ENCODE measurements at regions not wholly inside any gene's neighbourhood (a gene's known extent, or its start where the extent isn't known, plus 50 kb on each side); places are given as distances from the start of the nearest gene placed in this dataset.

GRCh38 chr5:38669361-38669880 lies 113.0 kb upstream of the LIFR start (continued):
- TF ChIP-seq KIAA2018 (CRISPR knock-in tag; IDR thresholded peaks at IDR 0.05; ENCODE audit: borderline replicate concordance), result no peak
- TF ChIP-seq ELF4 (CRISPR knock-in tag; IDR thresholded peaks at IDR 0.05; ENCODE audit: borderline replicate concordance), result no peak
- no peak for TF ChIP-seq HOXA5 (CRISPR knock-in tag; IDR thresholded peaks at IDR 0.05)

GRCh38 chr5:38670066-38670465 lies 113.6 kb upstream of the LIFR start:
- no peak overlapping the region for H3K27ac ChIP-seq (ENCODE audit: extremely low read length, insufficient read depth, low read length)
- ATAC-seq (no peak), DNase-seq (ENCODE audit: low spot score) (no peak), FAIRE-seq (no peak)
- ChIA-PET CTCF (ENCODE audit: low intra/inter-chr PET ratio, low total read pairs) (no interaction called here), POLR2A (no interaction called here)
- no peaks in the 10 kb centered on the region; a peak in 1 of 5 replicates for H3K27me3 ChIP-seq (ENCODE audit: control insufficient read depth in 1 of 2, insufficient read depth in 2 of 2, low read length in 2 of 2)
- peaks cover 17% of the 10 kb centered on the region for H3K4me1 ChIP-seq (ENCODE audit: insufficient read depth, low read length)
- no peak overlapping the region for H3K9ac ChIP-seq (ENCODE audit: insufficient read depth, low read depth, low read length)
- no peak overlapping the region for H2AFZ ChIP-seq (ENCODE audit: low read length)
- H4K20me1 ChIP-seq (ENCODE audit: insufficient read depth, low read length), result no peaks in the 10 kb centered on the region
- intact Hi-C loops (cut with micrococcal nuclease; ENCODE audit: unreplicated experiment) (no loop called here), in situ Hi-C loops (cut with HindIII; ENCODE audit: extremely low pct_ligation_motif_present, low pct_unique_long_range_greater_than_20kb) (no loop called here)
- 60% methylated on average over 2 of the region's 2 CpGs for WGBS (ENCODE audit: low lambda C conversion rate)
- no peaks in the 10 kb centered on the region for H3K36me3 ChIP-seq (replicated peaks in 1 of 2; ENCODE audit: control insufficient read depth in 1 of 2, insufficient read depth in 2 of 2, low read length in 2 of 2)
- no peaks in the 10 kb centered on the region for H3K79me2 ChIP-seq (ENCODE audit: insufficient read depth, low read length)
- no peak overlapping the region for H3K4me3 ChIP-seq (replicated peaks in 1 of 3; ENCODE audit: insufficient read depth in 1 of 3, low read depth in 2 of 3, low read length in 3 of 3)
- no TSS peak for BruUV-seq (replicated peaks)
- H3K9me3 ChIP-seq (ENCODE audit: low read length), result no peaks in the 10 kb centered on the region
- no peak overlapping the region for H3K4me2 ChIP-seq (ENCODE audit: low read depth, low read length)
- TF ChIP-seq SRSF4 (IDR thresholded peaks at IDR 0.05; ENCODE audit: low read depth, low read length, poor library complexity, severe bottlenecking), result no peak
- no peak for TF ChIP-seq FOSL1 (CRISPR knock-in tag; IDR thresholded peaks at IDR 0.05; ENCODE audit: borderline replicate concordance)
- TF ChIP-seq BORCS8-MEF2B (CRISPR knock-in tag; IDR thresholded peaks at IDR 0.05), result no peak
- no peak for TF ChIP-seq HIC2 (CRISPR knock-in tag; IDR thresholded peaks at IDR 0.05; ENCODE audit: low read depth)
- no peak for TF ChIP-seq ZNF34 (CRISPR knock-in tag; IDR thresholded peaks at IDR 0.05; ENCODE audit: borderline replicate concordance)
- TF ChIP-seq RELA (CRISPR knock-in tag; IDR thresholded peaks at IDR 0.05), result no peak
- TF ChIP-seq KAT8 (CRISPR knock-in tag; IDR thresholded peaks at IDR 0.05), result no peak
- no peak for TF ChIP-seq ZNF775 (CRISPR knock-in tag; IDR thresholded peaks at IDR 0.05; ENCODE audit: borderline replicate concordance)
- TF ChIP-seq ZNF556 (CRISPR knock-in tag; IDR thresholded peaks at IDR 0.05; ENCODE audit: borderline replicate concordance), result no peak
- TF ChIP-seq ZSCAN22 (CRISPR knock-in tag; IDR thresholded peaks at IDR 0.05), result no peak
- no peak for TF ChIP-seq ISX (CRISPR knock-in tag; conservative IDR thresholded peaks at IDR 0.05)
- no peak for TF ChIP-seq TBX3 (IDR thresholded peaks at IDR 0.05; ENCODE audit: borderline replicate concordance)
